GM10266 (cell line): ENCODE measurements at regions not wholly inside any gene's neighbourhood (a gene's known extent, or its start where the extent isn't known, plus 50 kb on each side); places are given as distances from the start of the nearest gene placed in this dataset.
A peak's percentile ranks its signal among the peaks of the same experiment; 100 is the strongest.
"Not testable (repeated sequence)": the region's sequence is repeated elsewhere in the genome, so short reads cannot be mapped to it uniquely, and the experiment has no call there.

Experiments used
- DNase-seq: peaks from one replicate; pipeline ENCODE4 v3.0.0; 2012; ENCODE audit errors: extremely low spot score
- CTCF ChIP-seq: IDR thresholded peaks from 2 replicates; pipeline ENCODE4 v1.5.1; 2012; ENCODE audit warnings: mild to moderate bottlenecking, low read depth; ENCODE audit not compliant: control insufficient read depth, insufficient read depth; ENCODE audit errors: missing control alignments

- no peak for TF ChIP-seq CTCF
- DNase-seq = peak; percentile 3
Observed at GRCh38 chr17:26774291-26775218, 519.4 kb upstream of the WSB1 start.

GRCh38 chr17:26775219-26775822, 518.6 kb upstream of the WSB1 start:
- no peak for TF ChIP-seq CTCF
- peak; percentile 1 for DNase-seq

GRCh38 chr17:26780187-26780814, 513.6 kb upstream of the WSB1 start:
- DNase-seq = not testable (repeated sequence)

- no peak for TF ChIP-seq CTCF
- peak; percentile 2 for DNase-seq
Observed at GRCh38 chr17:26782153-26782552, 511.8 kb upstream of the WSB1 start.

- no peak for DNase-seq
- no peak for TF ChIP-seq CTCF
Observed at GRCh38 chr17:26792486-26792885, 501.4 kb upstream of the WSB1 start.

- TF ChIP-seq CTCF = no peak
- DNase-seq = no peak
Observed at GRCh38 chr17:26807024-26807423, 486.9 kb upstream of the WSB1 start.

GRCh38 chr17:26809033-26809432, 484.9 kb upstream of the WSB1 start:
- DNase-seq = no peak

More at GRCh38 chr17:26809033-26809432, 484.9 kb upstream of the WSB1 start:
- TF ChIP-seq CTCF = no peak
